ENCODE measurements at regions not wholly inside any gene's neighbourhood (a gene's known extent, or its start where the extent isn't known, plus 50 kb on each side); places are given as distances from the start of the nearest gene placed in this dataset.

DNA sequence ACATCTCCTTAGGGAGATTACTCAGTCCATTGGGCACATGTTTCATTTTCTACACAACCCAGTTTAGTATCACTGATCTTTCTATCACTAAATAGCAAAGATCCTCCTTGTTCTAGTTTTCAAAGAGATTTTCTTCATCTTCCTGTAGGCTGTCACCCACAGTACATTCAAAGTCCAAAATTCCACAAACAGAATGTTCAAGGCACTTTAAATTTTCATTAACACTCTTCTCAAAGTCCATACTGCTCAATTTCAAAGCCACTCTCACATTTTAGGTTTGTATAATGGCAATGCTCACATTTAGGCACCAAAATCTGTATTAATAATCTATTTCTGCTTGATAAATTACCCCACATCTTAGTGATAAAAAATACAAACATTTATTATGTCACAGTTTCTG lies 152.8 kb downstream of the FSIP2 start:
- DNase-seq (ENCODE audit: low read depth, low spot score) = no peak
- in situ Hi-C loops (cut with HindIII; ENCODE audit: low sequenced_read_pairs) = no loop called here
- TF ChIP-seq, protein P1, sequence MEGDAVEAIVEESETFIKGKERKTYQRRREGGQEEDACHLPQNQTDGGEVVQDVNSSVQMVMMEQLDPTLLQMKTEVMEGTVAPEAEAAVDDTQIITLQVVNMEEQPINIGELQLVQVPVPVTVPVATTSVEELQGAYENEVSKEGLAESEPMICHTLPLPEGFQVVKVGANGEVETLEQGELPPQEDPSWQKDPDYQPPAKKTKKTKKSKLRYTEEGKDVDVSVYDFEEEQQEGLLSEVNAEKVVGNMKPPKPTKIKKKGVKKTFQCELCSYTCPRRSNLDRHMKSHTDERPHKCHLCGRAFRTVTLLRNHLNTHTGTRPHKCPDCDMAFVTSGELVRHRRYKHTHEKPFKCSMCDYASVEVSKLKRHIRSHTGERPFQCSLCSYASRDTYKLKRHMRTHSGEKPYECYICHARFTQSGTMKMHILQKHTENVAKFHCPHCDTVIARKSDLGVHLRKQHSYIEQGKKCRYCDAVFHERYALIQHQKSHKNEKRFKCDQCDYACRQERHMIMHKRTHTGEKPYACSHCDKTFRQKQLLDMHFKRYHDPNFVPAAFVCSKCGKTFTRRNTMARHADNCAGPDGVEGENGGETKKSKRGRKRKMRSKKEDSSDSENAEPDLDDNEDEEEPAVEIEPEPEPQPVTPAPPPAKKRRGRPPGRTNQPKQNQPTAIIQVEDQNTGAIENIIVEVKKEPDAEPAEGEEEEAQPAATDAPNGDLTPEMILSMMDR (IDR thresholded peaks at IDR 0.05; ENCODE audit: low read depth, low read length) = no peak
- no peak overlapping the region for H3K4me3 ChIP-seq (ENCODE audit: low read depth, low read length)

DNA sequence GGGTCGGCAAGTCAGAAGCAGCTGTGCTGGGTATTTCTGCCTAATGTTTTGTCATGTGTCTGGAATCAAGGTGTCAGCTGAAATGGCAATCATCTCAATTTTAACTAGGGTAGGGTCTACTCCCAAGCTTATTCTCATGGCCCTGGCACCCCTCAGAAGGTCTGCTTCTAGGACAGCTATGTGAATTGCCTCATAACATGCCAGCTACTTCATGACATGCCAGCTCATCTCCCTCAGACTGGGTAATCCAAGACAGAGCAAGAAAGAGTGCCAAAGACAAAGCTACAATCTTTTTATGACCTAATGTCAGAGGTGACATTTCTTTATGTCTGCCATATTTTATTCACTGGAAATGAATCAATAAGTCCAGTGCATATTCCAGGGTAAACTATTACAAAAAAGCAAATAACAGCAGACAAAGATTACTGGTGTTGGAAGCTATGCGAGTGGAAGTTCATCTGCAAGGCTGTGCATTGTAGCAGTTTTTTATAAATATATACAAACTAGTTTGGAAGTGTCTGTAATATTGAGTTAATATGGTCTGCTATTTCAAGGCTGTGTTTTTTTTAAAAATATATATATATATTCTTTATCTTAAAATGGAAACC lies 153.3 kb downstream of the FSIP2 start:
- in situ Hi-C loops (cut with HindIII; ENCODE audit: low sequenced_read_pairs) = no loop called here
- no peak for DNase-seq (ENCODE audit: low read depth, low spot score)
- H3K4me3 ChIP-seq (ENCODE audit: low read depth, low read length) = no peak overlapping the region
- TF ChIP-seq, protein P1 (IDR thresholded peaks at IDR 0.05; ENCODE audit: low read depth, low read length) = no peak

DNA sequence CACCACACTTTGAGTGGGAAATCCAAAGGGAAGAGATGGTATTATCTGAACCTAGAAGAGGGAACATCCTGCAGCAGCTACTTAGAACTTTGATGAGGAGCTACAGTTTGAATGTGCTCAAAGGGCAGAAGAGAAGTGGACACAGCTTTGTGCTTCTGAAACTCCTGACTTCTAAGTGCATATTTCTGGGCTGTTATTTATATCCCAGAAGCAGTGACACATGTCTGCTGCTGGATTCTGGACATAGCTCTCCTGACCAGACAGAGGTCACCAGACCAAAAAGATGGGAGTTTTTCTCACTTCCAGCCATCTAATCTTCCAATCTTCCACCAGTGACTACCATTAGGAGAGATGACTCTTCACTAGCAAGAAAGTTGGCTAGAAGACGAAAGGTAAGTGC lies 153.9 kb downstream of the FSIP2 start:
- no peak for DNase-seq (ENCODE audit: low read depth, low spot score)
- TF ChIP-seq, protein P1 (IDR thresholded peaks at IDR 0.05; ENCODE audit: low read depth, low read length) = no peak
- no peak overlapping the region for H3K4me3 ChIP-seq (ENCODE audit: low read depth, low read length)
- in situ Hi-C loops (cut with HindIII; ENCODE audit: low sequenced_read_pairs) = no loop called here

DNA sequence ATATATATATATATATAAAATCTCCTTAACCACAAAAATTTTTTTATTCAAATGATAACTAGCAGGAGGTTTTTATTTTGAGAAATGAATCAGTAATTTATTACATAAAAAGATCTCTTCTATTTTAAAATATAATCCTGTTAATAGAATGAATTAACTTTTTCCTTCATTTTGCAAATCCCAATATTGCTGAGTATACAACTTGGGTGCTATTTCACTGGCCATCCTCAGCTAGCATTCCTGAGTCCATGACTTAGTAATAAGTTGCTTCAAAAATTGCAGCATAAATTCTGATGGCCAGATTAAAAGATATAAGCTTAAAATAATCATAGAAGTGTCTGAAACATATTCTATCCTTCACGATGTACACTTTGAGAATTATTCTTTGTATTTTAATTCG lies 155.6 kb downstream of the FSIP2 start:
- TF ChIP-seq, protein P1 (IDR thresholded peaks at IDR 0.05; ENCODE audit: low read depth, low read length) = no peak
- DNase-seq (ENCODE audit: low read depth, low spot score) = no peak
- in situ Hi-C loops (cut with HindIII; ENCODE audit: low sequenced_read_pairs) = no loop called here
- no peak overlapping the region for H3K4me3 ChIP-seq (ENCODE audit: low read depth, low read length)

DNA sequence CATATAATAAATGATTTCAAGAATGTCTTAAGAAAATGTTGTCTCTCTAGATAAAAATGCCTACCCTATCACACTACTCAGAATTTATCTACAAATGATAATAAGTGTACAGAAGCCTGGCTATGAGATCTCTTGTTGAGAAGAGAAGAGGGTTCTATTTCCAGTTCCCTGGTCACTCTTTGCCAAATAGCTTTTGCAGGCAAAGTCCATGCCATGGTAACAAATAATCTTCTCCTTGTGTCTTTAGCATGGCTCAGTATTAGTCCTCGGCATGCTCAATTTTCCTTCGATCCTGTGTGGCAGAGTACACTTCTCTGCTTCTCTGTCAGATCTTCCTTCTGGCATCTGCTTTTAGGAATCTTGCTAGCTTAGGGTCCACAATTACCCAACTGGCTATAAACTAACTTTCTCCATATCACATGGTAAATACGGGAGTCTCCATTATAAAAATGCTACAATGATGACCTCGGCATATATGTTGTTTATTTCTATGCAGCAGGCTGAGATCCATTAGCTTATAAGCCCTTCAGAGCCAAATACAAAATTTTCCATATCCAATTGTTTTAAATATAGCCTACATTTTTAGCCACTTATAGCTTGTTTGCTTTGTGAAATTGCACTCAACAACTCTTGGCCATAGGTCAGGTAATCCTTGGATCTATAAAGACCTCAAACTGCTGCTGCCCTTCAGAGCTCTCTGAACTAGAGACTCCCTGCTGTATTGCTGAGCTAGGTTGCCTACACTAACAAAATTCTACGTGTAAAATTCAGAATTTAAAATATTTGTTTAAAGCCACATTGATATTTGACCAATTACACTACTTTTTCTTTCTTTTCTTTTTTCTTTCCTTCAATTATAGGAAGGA lies 157.5 kb downstream of the FSIP2 start:
- H3K4me3 ChIP-seq (ENCODE audit: low read depth, low read length) = no peak overlapping the region
- TF ChIP-seq, protein P1 (IDR thresholded peaks at IDR 0.05; ENCODE audit: low read depth, low read length) = no peak
- no peak for DNase-seq (ENCODE audit: low read depth, low spot score)
- in situ Hi-C loops (cut with HindIII; ENCODE audit: low sequenced_read_pairs) = no loop called here

DNA sequence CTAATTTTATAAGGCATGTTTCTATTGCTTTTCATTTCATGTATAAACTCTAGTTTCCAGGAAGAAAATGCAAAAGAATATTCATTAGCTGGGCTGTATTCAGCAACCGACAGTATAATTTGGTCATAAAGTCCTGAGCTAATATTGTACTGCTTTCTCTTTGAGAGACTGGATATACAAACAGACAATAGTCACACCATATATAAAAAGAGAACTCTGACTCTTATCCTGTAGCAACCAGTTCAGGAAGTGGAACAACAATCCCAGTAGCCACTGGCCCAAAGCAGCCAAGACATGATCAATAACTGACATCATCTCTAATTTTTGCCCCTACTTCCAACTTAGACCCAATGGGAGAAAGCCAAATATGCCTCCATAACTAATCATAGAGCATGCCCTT lies 160.8 kb downstream of the FSIP2 start:
- DNase-seq (ENCODE audit: low read depth, low spot score) = no peak
- in situ Hi-C loops (cut with HindIII; ENCODE audit: low sequenced_read_pairs) = no loop called here
- TF ChIP-seq, protein P1 (IDR thresholded peaks at IDR 0.05; ENCODE audit: low read depth, low read length) = no peak
- H3K4me3 ChIP-seq (ENCODE audit: low read depth, low read length) = no peak overlapping the region
